ENCODE measurements at regions not wholly inside any gene's neighbourhood (a gene's known extent, or its start where the extent isn't known, plus 50 kb on each side); places are given as distances from the start of the nearest gene placed in this dataset.

- no peak for DNase-seq
- ATAC-seq (ENCODE audit: poor library complexity): no peak
- intact Hi-C loops (cut with DNase I): no loop called here
Measured at GRCh38 chr4:178681871-178682270, 1239.6 kb upstream of the AGA start.

GRCh38 chr4:178689926-178690325 lies 1247.7 kb upstream of the AGA start:
- intact Hi-C loops (cut with DNase I): no loop called here
- DNase-seq (no peak), ATAC-seq (ENCODE audit: poor library complexity) (no peak)

- ATAC-seq (ENCODE audit: poor library complexity) (no peak), DNase-seq (no peak)
- intact Hi-C loops (cut with DNase I): no loop called here
Measured at GRCh38 chr4:178693816-178694215, 1251.6 kb upstream of the AGA start.

- no peak for DNase-seq
- intact Hi-C loops (cut with DNase I): no loop called here
- no peak for ATAC-seq (ENCODE audit: poor library complexity)
Measured at GRCh38 chr4:178696515-178696914, 1254.3 kb upstream of the AGA start.

GRCh38 chr4:178712486-178712885 lies 1270.2 kb upstream of the AGA start:
- intact Hi-C loops (cut with DNase I): no loop called here
- DNase-seq (no peak), ATAC-seq (ENCODE audit: poor library complexity) (no peak)

- no peak for ATAC-seq (ENCODE audit: poor library complexity)
- no peak for DNase-seq
- intact Hi-C loops (cut with DNase I): no loop called here
Measured at GRCh38 chr4:178738026-178738425, 1295.8 kb upstream of the AGA start.

GRCh38 chr4:178745203-178745602 lies 1303.0 kb upstream of the AGA start:
- no peak for DNase-seq
- intact Hi-C loops (cut with DNase I): no loop called here
- no peak for ATAC-seq (ENCODE audit: poor library complexity)

- intact Hi-C loops (cut with DNase I): no loop called here
- ATAC-seq (ENCODE audit: poor library complexity) (no peak), DNase-seq (no peak)
Measured at GRCh38 chr4:178752954-178753525, 1310.8 kb upstream of the AGA start.

GRCh38 chr4:178778496-178778895 lies 1336.3 kb upstream of the AGA start:
- DNase-seq (no peak), ATAC-seq (ENCODE audit: poor library complexity) (no peak)
- intact Hi-C loops (cut with DNase I): no loop called here

GRCh38 chr4:178781779-178782178 lies 1339.5 kb upstream of the AGA start:
- intact Hi-C loops (cut with DNase I): no loop called here
- DNase-seq: no peak
- ATAC-seq (ENCODE audit: poor library complexity): no peak

GRCh38 chr4:178784491-178784890 lies 1342.3 kb upstream of the AGA start:
- ATAC-seq (ENCODE audit: poor library complexity): no peak
- DNase-seq: no peak
- intact Hi-C loops (cut with DNase I): no loop called here

GRCh38 chr4:178789279-178789678 lies 1347.0 kb upstream of the AGA start:
- ATAC-seq (ENCODE audit: poor library complexity): no peak
- intact Hi-C loops (cut with DNase I): no loop called here
- no peak for DNase-seq

- DNase-seq: no peak
- intact Hi-C loops (cut with DNase I): no loop called here
- ATAC-seq (ENCODE audit: poor library complexity): no peak
Measured at GRCh38 chr4:178799204-178799603, 1357.0 kb upstream of the AGA start.

GRCh38 chr4:178808106-178808505 lies 1365.9 kb upstream of the AGA start:
- intact Hi-C loops (cut with DNase I): no loop called here
- ATAC-seq (ENCODE audit: poor library complexity): no peak
- no peak for DNase-seq

GRCh38 chr4:178809921-178810320 lies 1367.7 kb upstream of the AGA start:
- DNase-seq: no peak

GRCh38 chr4:178811356-178811755 lies 1369.1 kb upstream of the AGA start:
- no peak for ATAC-seq (ENCODE audit: poor library complexity)
- intact Hi-C loops (cut with DNase I): no loop called here
- no peak for DNase-seq

More at GRCh38 chr4:178809921-178810320, 1367.7 kb upstream of the AGA start:
- intact Hi-C loops (cut with DNase I): no loop called here
- no peak for ATAC-seq (ENCODE audit: poor library complexity)

- intact Hi-C loops (cut with DNase I): no loop called here
- no peak for ATAC-seq (ENCODE audit: poor library complexity)
- no peak for DNase-seq
Measured at GRCh38 chr4:178812866-178813265, 1370.6 kb upstream of the AGA start.

GRCh38 chr4:178814908-178815307 lies 1372.7 kb upstream of the AGA start:
- ATAC-seq (ENCODE audit: poor library complexity) (no peak), DNase-seq (no peak)
- intact Hi-C loops (cut with DNase I): no loop called here

- DNase-seq (no peak), ATAC-seq (ENCODE audit: poor library complexity) (no peak)
- intact Hi-C loops (cut with DNase I): no loop called here
Measured at GRCh38 chr4:178823673-178824295, 1381.5 kb upstream of the AGA start.

- intact Hi-C loops (cut with DNase I): no loop called here
- ATAC-seq (ENCODE audit: poor library complexity) (no peak), DNase-seq (no peak)
Measured at GRCh38 chr4:178836865-178837264, 1394.6 kb upstream of the AGA start.

- DNase-seq: no peak
- intact Hi-C loops (cut with DNase I): no loop called here
Measured at GRCh38 chr4:178838776-178839175, 1396.5 kb upstream of the AGA start.

More at GRCh38 chr4:178838776-178839175, 1396.5 kb upstream of the AGA start:
- ATAC-seq (ENCODE audit: poor library complexity): no peak

All from Right ventricle myocardium superior (tissue), 1 donor.